ENCODE measurements at regions not wholly inside any gene's neighbourhood (a gene's known extent, or its start where the extent isn't known, plus 50 kb on each side); places are given as distances from the start of the nearest gene placed in this dataset.

GRCh38 chr3:107035176-107035575 is 342.1 kb upstream of the CCDC54 start:
- FAIRE-seq (no peak), DNase-seq (ENCODE audit: low spot score) (no peak)

GRCh38 chr3:107044677-107045076 is 332.6 kb upstream of the CCDC54 start:
- no peak for DNase-seq (ENCODE audit: low spot score)

GRCh38 chr3:107045791-107046190 is 331.4 kb upstream of the CCDC54 start:
- DNase-seq (ENCODE audit: low spot score), result no peak
- no peak for FAIRE-seq

More at GRCh38 chr3:107044677-107045076, 332.6 kb upstream of the CCDC54 start:
- FAIRE-seq, result no peak

- DNase-seq (ENCODE audit: low spot score) (no peak), FAIRE-seq (no peak)
These were observed 321.9 kb upstream of the CCDC54 start for GRCh38 chr3:107055181-107055942.

- FAIRE-seq (no peak), DNase-seq (ENCODE audit: low spot score) (no peak)
These were observed 315.8 kb upstream of the CCDC54 start for GRCh38 chr3:107061466-107061865.

- no peak for FAIRE-seq
These were observed 314.9 kb upstream of the CCDC54 start for GRCh38 chr3:107062310-107062709.

GRCh38 chr3:107062787-107063186 is 314.5 kb upstream of the CCDC54 start:
- no peak for FAIRE-seq
- peak; percentile 30 for DNase-seq (ENCODE audit: low spot score)

More at GRCh38 chr3:107062310-107062709, 314.9 kb upstream of the CCDC54 start:
- DNase-seq (ENCODE audit: low spot score), result no peak

- FAIRE-seq, result no peak
These were observed 313.9 kb upstream of the CCDC54 start for GRCh38 chr3:107063351-107063750.

GRCh38 chr3:107064405-107065060 is 312.7 kb upstream of the CCDC54 start:
- FAIRE-seq, result peak; percentile 84
- DNase-seq (ENCODE audit: low spot score), result peak; percentile 78

More at GRCh38 chr3:107063351-107063750, 313.9 kb upstream of the CCDC54 start:
- no peak for DNase-seq (ENCODE audit: low spot score)

GRCh38 chr3:107065094-107065861 is 312.0 kb upstream of the CCDC54 start:
- FAIRE-seq (peak; percentile 32), DNase-seq (ENCODE audit: low spot score) (peak; percentile 60)

- FAIRE-seq (no peak), DNase-seq (ENCODE audit: low spot score) (no peak)
These were observed 309.8 kb upstream of the CCDC54 start for GRCh38 chr3:107067421-107067820.

GRCh38 chr3:107068980-107069379 is 308.3 kb upstream of the CCDC54 start:
- no peak for FAIRE-seq
- DNase-seq (ENCODE audit: low spot score), result peak; percentile 68

- DNase-seq (ENCODE audit: low spot score) (no peak), FAIRE-seq (no peak)
These were observed 300.3 kb upstream of the CCDC54 start for GRCh38 chr3:107076946-107077345.

- FAIRE-seq (no peak), DNase-seq (ENCODE audit: low spot score) (no peak)
These were observed 299.8 kb upstream of the CCDC54 start for GRCh38 chr3:107077391-107077790.

- DNase-seq (ENCODE audit: low spot score), result no peak
- FAIRE-seq, result no peak
These were observed 294.7 kb upstream of the CCDC54 start for GRCh38 chr3:107082527-107082926.

GRCh38 chr3:107085261-107085660 is 292.0 kb upstream of the CCDC54 start:
- DNase-seq (ENCODE audit: low spot score) (no peak), FAIRE-seq (peak; percentile 62)

GRCh38 chr3:107092121-107092520 is 285.1 kb upstream of the CCDC54 start:
- no peak for FAIRE-seq

GRCh38 chr3:107098864-107099263 is 278.4 kb upstream of the CCDC54 start:
- FAIRE-seq (peak; percentile 56), DNase-seq (ENCODE audit: low spot score) (no peak)

More at GRCh38 chr3:107092121-107092520, 285.1 kb upstream of the CCDC54 start:
- no peak for DNase-seq (ENCODE audit: low spot score)

GRCh38 chr3:107100137-107100536 is 277.1 kb upstream of the CCDC54 start:
- no peak for DNase-seq (ENCODE audit: low spot score)
- no peak for FAIRE-seq

GRCh38 chr3:107100573-107100972 is 276.7 kb upstream of the CCDC54 start:
- DNase-seq (ENCODE audit: low spot score) (no peak), FAIRE-seq (no peak)

GRCh38 chr3:107103786-107104185 is 273.5 kb upstream of the CCDC54 start:
- FAIRE-seq (no peak), DNase-seq (ENCODE audit: low spot score) (no peak)

- peak; percentile 41 for DNase-seq (ENCODE audit: low spot score)
- FAIRE-seq, result no peak
These were observed 270.9 kb upstream of the CCDC54 start for GRCh38 chr3:107106316-107106715.

Data from urothelium cell line (cell line).